Stimulated activated CD8-positive, alpha-beta memory T cell treated with anti-CD3 and anti-CD28 coated beads, Interleukin-4, amount 100 ng/mL, for 4 hours (primary cell): ENCODE measurements at regions not wholly inside any gene's neighbourhood (a gene's known extent, or its start where the extent isn't known, plus 50 kb on each side); places are given as distances from the start of the nearest gene placed in this dataset.
"Not testable (repeated sequence)": the region's sequence is repeated elsewhere in the genome, so short reads cannot be mapped to it uniquely, and the experiment has no call there.

Experiments used
- DNase-seq, 2 donors: peaks; one replicate each; pipeline ENCODE4 v3.0.0-alpha.2; 2020; ENCODE audit warnings: low read depth in 2 of 2, low spot score in 1 of 2

DNA sequence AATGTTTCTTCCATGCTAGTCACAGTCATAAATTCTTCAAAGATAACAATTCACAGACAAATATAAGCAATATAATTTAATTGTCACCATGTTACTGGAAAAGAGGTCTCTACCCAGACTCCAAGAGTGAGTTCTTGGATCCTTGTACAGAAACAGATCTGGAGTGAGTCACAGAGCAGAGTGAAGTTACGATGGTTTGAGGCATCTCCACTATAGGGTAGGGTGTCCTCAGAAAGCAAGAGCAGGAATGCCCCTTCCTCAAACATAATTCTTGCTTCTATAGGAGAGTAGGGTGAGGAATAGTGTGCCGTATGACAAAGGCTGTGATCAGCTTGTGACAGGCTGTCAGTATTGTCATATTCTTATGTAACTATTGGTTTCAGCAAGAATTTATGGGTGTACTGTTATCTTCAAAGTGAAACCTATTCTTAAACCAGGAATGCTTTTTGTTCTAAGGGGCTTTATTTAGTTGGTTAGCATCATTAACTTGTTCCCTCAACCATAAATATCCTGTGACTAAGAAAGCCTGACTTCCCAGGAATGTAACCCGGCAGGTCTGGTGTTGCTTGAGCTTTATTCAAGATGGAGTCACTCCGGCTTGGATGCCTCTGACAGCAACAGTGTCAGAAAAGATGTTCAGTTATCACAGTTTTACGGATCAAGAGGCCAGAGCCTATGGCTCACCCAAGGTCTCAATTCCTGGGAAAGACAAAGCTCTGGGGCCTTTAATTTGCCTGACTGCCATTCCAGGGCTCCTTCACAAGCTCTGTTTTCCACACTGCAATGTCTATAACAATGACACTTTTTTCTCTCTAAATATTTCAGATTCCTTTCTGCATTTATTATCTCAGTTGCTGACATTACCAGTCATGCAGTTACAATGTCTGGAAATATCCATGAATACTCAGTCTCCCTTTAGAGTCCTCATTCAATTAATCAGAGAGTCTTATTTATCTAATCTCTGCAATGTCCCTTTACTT is 298.6 kb downstream of the C6orf118 start:
- DNase-seq = no peak

DNA sequence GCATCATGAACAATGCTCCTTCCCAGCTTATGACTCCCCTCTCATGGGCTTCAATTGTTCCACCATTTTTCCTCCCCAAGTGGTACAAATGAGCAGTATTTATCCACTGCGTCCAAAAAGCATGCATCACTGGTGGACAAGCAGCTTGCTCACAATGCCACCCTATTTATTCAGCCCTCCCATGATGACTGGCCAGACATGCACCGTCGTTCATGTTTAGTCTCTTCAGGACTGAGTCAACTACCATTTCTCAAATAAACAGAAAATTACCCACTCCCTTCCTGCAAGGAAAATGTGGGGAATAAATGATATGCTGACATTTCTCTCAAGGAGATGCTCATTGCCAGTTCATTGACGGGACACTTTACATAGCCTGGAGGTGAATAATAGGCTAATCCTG is 300.4 kb downstream of the C6orf118 start:
- no peak for DNase-seq

DNA sequence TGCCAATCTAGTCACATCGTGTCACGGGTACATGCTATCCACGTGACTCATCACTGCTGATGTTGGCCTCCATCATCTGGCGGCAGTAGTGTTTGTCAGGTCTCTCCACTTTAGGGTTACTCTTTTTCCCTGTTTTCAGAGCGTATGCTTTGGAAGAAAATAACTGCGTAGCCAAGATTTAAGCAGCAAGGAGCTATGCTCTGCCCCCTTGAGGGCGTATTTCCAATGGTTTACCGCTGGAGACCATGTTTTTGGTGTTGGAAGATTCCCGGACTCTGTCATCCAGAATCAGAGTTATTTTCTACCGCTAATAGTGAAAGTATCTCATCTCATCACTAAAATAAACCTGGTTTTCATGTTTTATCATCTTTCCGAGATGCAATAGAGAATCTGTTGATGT is 306.5 kb downstream of the C6orf118 start:
- no peak for DNase-seq

DNA sequence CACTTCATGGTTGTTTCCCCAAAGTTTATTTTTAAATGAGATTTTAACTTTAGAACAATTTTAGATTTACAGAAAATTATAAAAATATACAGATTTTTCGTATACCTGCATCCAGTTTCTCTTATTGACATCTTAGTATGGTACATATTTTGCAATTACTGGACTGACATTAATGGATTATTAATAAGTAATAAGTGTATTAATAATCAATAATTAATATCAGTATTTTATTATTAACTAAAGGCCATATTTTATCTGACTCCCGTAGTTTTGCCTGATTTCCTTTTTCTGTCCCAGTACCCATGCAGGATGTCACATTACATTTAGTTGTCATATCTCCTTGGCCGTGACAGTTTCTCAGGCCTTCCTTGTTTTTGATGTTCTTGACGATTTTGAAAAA is 307.0 kb downstream of the C6orf118 start:
- DNase-seq = no peak

DNA sequence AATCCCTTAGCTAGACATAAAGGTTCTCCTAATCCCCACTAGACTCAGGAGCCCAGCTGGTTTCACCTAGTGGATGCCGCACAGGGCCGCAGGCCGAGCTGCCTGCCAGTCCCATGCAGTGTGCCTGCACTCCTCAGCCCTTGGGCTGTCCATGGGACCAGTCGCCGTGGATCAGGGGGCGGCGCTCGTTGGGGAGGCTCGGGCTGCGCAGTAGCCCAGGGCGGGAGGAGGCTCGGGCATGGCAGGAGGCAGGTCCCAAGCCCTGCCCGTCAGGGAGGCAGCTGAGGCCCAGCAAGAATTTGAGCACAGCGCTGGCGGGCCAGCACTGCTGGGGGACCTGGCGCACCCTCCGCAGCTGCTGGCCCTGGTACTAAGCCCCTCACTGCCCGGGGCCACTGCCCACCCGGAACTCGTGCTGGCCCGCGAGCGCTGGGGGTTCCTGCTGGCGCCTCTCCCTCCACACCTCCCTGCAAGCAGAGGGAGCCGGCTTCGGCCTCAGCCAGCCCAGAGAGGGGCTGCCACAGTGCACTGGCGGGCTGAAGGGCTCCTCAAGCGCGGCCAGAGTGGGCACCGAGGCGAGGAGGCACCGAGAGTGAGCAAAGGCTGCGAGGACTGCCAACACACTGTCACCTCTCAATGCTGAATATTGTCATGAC is 307.8 kb downstream of the C6orf118 start:
- no peak for DNase-seq

DNA sequence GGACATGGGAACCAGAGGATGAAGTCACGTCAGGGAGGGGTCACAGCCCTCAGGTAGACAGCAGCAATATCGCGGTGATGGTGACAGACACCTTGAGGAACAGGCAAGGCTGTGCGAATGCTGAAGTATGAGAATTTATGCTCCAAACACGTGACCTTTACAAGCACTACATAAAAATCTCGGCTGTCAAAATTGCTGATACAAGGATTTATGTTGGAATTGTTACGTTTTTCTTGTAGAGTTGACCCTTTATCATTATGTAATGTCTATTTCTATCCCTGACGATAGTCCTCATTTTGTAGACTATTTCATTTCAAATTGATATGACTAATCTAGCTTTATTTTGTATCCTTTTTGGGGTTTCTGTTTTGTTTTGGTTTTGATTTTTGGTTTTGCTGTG is 311.1 kb downstream of the C6orf118 start:
- DNase-seq = no peak

DNA sequence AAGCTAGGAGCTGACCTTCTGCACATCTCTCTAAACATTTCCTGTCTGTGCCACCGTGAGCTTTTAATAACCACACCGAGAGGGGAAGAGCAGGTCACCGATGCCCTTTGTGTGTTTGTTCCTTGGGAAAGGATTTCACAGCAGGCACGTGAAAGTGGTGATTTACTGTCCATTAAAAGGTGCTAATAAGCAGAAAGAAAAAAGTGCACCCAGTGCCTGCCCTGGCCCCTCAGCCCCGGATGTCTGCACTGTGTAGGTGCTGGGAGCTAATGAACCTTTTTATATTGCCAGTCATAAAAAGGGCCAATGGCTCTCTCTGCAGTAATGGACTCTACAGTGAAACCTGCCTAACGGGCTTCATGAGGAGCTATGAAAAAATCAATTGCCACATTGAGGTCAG is 312.6 kb downstream of the C6orf118 start:
- no peak for DNase-seq

DNA sequence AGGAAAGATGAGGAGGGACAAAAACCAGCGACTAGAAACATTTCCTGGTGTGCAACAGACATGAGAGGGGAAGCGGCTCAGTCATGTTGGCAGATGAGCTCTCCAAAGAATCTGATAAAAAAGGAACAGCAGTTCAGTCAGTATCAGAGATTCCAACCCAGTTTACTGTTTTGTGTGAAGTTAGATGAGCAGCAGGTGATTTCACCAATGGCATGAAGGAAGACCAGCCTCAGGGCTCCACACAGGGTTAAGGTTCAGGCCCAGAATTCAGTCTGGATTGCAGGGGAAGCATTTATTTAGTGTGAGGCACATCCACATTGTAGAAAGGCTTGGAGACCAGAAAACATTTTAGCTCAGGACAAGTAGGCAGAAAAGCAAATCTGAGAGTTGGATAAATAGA is 317.8 kb downstream of the C6orf118 start:
- DNase-seq = no peak

DNA sequence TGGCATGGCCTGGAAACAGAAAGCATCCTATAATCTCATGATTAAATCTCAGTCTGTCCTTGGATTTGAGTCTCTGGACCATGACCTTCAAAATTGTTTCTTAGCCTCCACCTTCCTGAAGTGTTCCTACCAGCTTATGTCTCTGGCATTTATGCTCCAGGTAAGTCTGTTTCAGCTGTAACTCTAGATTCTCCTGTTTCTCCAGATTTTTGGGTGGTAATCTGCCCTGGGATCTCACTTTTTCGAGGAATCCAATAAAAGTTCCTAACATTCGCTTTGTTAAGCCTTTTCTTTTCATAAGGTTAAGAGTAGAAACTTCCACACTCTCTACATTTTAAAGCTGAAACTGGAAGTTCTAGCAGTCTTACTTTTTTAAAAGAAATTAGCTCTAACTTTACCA is 318.5 kb downstream of the C6orf118 start:
- no peak for DNase-seq

DNA sequence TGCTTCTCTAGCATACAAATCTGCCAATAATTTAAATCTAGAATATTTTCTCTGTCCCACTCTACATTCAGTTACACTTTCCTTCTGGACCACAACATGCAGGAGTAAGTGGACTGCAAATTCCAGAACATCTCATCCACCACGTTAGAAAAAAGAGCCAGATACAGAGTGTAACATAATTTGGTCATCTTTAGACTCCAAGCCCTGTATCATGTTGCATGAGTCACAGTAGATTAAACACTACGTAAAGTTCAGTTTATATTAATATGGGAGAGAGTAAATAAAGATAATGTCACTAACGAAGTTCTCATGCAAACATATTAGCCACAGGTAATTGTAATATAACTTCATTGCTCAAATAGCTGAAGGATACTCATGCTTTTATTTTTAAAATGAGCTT is 327.0 kb downstream of the C6orf118 start:
- no peak for DNase-seq

DNA sequence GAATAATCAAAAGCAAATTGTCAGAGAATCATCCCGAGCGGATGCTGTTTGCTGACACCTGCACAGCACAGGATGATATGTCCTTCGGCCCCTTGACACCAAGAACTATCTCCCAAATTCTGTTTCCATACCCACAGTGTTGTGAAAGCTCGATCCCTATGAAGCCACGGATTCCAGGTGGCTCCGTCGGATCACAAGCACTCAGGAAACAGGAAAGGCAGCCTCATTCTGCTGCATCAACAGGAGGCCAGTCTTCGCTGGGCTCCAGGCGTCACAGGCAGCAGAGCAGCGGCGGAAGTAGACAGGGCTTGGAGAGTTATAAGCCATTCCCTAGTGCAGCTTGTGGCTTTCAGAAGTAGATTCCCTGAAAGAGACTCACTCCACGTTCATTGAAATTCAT is 342.3 kb downstream of the C6orf118 start:
- DNase-seq = no peak

DNA sequence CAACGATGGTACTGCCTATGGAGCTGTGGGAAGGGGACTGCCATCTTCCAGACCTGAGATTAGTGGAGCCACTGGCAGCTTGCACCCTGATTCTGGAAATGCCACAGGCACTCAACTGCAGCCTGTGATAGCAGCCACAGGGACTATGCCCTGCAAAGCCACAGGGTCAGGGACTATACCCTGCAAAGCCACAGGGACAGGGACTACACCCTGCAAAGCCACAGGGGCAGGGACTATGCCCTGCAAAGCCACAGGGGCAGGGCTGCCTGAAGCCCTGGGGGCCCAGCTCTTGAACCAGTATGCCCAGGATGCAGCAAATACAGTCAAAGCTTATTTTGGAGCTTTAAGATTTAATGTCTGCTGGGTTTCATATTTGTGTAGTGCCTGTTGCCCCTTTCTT is 346.6 kb downstream of the C6orf118 start:
- no peak for DNase-seq

DNA sequence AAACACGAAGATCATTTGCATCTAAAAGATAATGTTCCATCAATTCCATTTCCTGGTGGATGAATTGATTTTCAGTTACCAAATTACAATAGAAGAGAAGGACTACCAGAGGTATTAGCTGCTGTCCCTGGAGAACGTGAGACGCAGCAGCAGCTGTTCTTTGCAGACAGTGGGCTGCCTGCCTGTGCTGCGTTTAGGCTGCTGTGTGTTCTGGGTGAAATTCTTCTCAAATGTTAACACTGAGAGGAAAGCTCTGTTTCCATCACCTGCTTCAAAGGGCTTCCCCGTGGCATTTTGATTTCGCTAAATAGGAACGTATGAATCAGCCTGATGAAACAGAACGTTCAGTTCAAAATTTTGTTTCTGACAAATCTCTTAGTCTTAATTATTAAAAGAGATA is 362.2 kb downstream of the C6orf118 start:
- DNase-seq = no peak

DNA sequence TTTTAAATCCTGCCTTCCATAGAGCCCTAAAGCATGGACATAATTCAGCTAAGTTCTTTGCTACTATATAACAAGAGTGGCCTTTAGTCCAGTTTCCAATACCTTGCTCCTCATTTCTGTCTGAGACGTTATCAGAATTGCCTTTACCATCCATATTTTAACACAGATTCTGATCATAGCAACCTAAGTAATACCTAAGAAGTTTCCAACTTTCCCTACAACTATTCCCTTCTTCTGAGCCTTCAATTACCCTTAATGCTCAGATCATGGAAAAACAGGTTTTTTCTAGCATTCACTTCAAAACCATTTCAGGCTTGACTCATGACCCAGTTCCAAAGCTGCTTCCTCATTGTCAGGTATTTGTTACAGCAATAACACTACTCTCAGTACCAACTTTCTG is 367.1 kb downstream of the C6orf118 start:
- DNase-seq = no peak

DNA sequence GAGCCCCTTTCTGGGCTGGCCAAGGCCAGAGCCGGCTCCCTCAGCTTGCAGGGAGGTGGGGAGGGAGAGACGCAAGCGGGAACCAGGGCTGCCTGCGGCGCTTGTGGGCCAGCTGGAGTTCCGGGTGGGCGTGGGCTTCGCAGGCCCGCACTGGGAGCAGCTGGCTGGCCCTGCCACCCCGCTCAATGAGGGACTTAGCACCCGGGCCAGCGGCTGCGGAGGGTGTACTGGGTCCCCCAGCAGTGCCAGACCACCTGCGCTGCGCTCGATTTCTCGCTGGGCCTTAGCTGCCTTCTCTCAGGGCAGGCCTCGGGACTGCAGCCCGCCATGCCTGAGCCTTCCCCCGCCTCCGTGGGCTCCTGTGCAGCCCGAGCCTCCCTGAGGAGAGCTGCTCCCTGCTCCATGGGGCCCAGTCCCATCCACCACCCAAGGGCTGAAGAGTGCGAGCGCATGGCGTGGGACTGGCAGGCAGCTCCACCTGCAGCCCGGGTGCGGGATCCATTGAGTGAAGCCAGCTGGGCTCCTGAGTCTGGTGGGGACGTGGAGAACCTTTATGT is 376.1 kb downstream of the C6orf118 start:
- not testable (repeated sequence) for DNase-seq

DNA sequence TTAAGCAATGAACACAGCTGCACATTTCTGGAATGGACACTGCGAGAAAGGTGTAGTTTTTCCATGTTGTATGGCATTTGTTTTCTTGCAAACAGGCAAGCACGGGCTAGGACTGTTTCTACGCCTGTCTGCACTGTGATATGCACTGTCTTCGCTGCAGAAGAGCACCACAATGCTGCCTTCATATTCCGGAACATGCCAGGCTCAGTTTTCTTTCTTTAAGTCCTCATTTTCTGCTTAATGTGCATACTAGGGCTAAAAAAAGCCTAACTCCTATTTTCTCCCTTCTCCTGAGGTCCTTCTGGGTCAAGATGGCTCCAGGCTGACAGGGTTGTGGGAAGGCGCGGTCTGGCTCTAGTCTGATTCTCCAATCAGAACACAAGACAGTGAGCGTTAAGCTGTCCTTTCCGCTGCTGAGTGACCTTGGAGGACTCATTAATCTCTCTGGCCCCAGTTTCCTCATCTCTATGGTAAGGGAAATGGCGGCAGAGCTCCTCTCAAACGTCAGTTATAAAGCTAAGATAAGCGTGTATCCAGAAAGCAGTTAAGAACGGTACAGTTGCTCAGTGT is 379.9 kb downstream of the C6orf118 start:
- DNase-seq = no peak

DNA sequence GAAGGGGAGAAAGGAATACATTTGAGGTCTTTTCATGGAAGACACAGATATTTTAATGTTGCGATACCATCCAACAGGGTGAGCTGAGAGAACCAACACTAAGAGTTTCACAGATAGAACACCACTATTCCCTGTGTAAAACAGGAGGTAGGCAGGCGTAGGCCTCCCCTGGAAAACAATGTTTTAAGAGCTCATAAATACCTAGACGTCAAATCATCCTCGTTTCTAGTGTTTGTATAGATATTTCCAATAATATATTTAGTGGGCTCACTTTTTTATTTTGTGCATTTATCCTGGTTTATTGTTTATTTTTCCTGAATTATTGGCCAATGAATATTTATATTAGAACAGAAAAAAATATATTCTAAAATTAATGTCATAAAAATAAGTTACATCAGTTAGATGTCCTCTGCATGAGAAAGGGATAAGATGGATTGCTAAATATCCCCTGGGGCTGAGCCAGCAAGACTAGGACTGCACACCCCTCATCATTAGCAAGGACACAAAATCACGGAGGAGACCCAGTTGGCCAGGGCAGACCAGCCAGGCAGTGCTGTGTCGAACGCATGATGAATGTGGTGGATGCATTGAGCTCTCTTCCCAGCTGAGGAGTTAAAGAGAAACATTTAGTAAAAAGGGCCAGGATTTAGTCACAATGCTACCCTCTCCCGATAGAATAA is 380.5 kb downstream of the C6orf118 start:
- DNase-seq = no peak

DNA sequence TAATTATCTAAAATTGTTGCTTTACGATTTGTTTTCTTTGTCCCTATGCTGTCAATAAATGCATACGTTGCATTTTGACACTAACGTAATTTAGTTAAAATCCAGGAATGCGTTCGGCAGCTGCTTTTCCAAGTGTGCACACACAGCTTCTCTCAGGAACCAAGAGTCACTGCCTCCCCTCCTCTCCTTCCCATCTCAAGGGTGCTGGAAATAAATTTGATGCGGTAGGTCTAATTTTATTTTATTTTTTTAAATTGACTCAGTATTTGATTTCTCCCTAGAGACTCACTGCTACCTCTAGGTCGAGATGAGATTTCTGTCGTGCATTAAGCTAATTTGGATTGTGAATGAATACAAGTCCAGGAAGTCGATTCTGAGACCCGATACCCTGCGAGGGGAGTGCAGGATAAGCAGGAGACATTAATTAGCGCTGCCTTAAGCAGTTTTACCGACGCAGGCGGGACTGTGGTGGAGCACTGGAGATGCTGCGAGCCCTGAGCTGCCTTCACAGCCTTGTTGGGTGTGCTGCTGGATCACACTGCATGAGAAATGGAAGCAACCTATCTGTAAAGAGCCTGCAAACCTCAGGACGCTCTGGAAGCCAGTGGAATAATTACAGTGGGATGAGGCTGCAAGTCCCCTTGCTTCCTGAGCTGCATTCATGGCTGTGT is 381.2 kb downstream of the C6orf118 start:
- no peak for DNase-seq

DNA sequence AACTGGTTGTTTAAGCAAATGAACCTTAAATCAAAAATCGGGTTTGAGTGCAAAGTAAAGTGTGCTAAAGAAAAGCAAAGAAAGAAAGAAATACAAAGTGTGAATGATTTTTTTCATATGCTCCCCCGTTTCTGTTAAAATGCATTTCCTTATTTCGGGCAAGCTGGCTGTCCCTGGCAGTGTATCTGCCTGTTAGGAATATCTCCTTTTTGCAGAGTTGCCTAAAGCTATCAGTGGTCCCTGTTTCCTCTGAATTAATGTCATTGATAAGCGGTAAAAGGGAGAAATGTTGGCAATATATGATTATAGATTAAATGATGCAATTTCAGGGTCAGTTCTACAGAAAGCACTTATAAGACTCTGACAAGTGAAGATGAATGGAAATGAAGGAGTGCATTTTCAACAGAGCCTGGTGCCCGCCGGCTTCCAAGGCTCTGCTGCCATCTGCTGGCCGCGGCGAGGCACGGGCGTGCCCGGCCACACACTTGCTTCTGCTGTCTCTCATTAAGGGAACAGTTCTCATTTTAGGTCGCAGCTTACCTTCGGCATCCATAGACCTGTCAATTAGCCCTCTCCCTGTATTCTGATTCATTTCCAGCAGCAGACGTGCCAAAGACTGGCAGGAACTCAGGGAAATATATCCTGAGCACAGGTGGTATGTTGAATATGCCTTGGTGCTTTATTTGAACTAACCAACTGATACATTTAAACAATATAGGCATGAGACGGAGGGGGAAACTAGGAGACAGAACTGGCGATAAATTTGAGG is 381.9 kb downstream of the C6orf118 start:
- peak in 1 of 2 donors; percentile 10 for DNase-seq

DNA sequence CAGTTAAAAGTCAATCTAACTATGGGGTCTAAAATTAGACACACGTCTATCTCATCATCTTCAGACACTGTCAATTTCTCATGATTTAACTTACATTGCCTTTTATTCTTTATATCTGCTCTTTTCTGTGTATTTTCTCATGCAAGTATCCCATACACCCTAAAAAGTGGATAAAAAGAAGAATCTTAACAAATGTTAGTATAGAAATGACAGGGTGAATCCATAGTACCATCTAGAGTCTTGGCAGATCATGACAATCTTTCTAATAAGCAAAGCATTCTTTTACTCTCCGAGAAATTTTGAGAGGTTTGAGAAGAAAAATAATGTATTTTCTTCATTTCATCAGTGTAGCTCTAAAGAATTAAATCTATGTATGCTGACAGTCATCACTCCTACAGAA is 382.7 kb downstream of the C6orf118 start:
- DNase-seq = no peak
